RWPE1 (cell line): ENCODE measurements at regions not wholly inside any gene's neighbourhood (a gene's known extent, or its start where the extent isn't known, plus 50 kb on each side); places are given as distances from the start of the nearest gene placed in this dataset.

Experiments used
- CTCF ChIA-PET: fragments of 350-600 bp; sonication (Branson Sonifier 250); formaldehyde crosslinking; extraction: SDS; loops from one replicate; lab custom pipeline; 2021; lab: Yijun Ruan, JAX
- POLR2A ChIA-PET: fragments of 400-600 bp; formaldehyde crosslinking; extraction: SDS; loops from one replicate; lab custom pipeline; 2020; ENCODE audit warnings: antibody characterized with exemption; ENCODE audit not compliant: low non-redundant PET; lab: Yijun Ruan, JAX
- DNase-seq: peaks from one replicate; pipeline ENCODE4 v3.0.0; 2012; ENCODE audit warnings: low spot score
- H3K27ac ChIP-seq: fragments of 450-650 bp; 2 replicates; pipeline ENCODE4 v1.5.1; 2017
- TF ChIP-seq, protein P1 (sequence below): fragments of 450-650 bp; conservative IDR thresholded peaks from 2 replicates; pipeline ENCODE4 v1.5.1; 2017; ENCODE audit warnings: low read depth, mild to moderate bottlenecking

DNA sequence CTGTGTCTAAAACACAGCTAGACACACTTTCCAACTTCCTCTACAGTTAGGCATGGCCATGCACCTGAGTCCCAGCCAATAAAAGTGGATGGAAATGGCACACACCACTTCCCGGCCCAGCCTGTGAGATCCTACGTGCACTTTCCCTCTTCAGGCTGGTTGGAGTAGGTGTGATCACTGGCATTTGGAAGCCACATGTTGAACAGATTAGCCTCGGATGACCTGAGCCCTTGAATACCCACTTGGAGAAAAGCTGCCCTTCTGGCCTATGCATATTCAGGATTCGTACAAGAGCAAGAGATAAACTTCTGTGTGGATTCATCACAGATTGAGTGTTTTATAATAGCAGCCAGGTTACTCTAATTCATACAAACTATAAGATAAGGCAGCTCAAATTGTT is 359.0 kb upstream of the SLC30A5 start:
- no peak for DNase-seq
- H3K27ac ChIP-seq: no peak overlapping the region
- POLR2A ChIA-PET: no interaction called here
- TF ChIP-seq, protein P1, sequence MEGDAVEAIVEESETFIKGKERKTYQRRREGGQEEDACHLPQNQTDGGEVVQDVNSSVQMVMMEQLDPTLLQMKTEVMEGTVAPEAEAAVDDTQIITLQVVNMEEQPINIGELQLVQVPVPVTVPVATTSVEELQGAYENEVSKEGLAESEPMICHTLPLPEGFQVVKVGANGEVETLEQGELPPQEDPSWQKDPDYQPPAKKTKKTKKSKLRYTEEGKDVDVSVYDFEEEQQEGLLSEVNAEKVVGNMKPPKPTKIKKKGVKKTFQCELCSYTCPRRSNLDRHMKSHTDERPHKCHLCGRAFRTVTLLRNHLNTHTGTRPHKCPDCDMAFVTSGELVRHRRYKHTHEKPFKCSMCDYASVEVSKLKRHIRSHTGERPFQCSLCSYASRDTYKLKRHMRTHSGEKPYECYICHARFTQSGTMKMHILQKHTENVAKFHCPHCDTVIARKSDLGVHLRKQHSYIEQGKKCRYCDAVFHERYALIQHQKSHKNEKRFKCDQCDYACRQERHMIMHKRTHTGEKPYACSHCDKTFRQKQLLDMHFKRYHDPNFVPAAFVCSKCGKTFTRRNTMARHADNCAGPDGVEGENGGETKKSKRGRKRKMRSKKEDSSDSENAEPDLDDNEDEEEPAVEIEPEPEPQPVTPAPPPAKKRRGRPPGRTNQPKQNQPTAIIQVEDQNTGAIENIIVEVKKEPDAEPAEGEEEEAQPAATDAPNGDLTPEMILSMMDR: no peak
- CTCF ChIA-PET: interaction anchor here (1.2 kb wide), 1 partner anchor 448 kb away, joined by 3 read pairs; no protein-coding TSS in a partner anchor

DNA sequence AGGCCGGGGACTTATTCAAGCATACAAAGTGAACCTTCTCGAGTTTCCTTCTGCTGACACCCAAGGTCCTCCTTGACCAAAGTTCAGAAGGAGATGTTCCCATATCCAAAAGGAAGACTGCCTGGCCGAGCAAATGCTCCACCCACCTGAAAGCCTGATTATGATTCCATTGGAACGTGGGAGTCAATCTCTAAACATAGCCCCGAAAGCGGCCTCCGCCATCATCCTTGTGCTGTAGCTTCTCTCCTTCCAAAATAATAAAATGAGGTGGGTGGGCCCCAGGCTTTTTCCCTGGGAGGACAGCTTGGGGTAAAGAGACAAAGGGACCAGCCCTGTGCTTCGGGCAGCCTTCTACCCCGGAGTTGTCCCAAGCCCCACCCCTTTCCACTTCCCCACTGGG is 355.6 kb upstream of the SLC30A5 start:
- ChIA-PET CTCF (no interaction called here), POLR2A (no interaction called here)
- TF ChIP-seq, protein P1: no peak
- DNase-seq: no peak
- H3K27ac ChIP-seq: no peak overlapping the region

DNA sequence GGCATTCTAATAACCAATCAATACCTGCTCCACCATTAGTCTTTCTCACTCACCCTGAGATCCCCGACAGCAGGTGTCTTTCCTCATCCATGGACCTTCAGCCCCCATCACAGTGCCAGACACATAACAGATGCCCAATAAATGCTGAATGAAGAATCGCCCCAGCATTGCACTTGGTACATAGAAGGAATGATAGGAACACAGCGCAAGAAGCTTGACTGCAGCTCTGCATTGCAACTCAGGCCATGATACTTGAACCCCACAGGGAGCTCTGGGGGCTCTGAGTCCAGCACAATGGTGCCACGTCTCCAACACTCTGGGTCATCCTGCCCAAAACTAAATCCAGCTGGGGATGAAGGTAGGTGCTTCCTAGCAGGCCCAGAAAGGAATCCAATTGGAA is 355.0 kb upstream of the SLC30A5 start:
- DNase-seq: no peak
- CTCF ChIA-PET: no interaction called here
- POLR2A ChIA-PET: no interaction called here

DNA sequence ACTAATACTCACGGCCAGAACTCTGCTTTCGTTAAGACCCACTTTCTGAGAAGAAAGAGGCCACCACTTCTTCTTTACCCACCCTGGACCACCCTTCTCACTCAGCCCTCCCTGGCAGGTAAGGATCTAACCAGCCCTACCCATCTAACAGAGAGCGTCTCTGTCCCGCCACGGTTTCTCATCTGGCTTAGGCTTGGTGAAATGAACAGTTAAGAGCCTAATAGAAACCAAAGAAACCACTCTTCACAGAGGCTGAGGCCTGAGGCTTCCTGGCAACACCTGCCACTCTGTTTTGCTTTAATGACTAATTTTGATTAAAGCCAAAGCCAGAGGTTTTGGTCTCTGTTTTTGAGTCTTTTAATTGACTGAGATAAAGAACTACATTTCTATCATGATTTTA is 354.1 kb upstream of the SLC30A5 start:
- ChIA-PET CTCF (no interaction called here), POLR2A (no interaction called here)
- no peak overlapping the region for H3K27ac ChIP-seq

More for the DNA sequence above, 355.0 kb upstream of the SLC30A5 start:
- no peak overlapping the region for H3K27ac ChIP-seq
- TF ChIP-seq, protein P1: no peak

DNA sequence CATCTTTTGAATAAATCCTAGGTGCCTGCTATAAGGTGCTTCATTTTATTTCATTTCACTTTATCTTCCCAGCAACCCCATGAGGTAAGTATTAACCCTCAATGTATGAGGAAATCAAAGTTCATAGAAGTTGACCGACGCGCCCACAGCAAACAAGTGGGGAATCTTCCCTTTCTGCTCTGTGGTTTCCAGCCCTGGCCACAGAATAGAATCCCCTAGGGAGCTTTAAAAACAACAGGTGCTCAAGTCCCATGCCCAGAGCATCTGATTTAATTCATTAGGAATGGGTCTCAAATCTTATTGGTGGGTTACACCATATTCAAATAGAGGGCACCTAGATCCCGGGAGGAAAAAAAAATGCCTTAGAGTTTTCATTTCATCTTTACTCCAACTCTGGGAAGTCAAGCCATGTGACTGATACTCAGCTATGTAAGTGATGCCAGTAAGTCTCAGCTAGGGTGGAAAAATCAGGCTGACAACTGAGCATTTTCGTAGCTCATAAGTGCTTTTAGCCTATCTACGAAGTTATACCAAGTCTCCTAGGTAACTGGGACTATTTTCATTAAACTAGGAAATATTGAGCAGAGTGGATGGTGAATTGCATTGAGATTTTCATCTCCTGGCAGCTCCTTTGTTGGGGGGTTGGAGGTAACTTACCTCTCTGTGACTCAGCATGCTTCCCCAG is 353.4 kb upstream of the SLC30A5 start:
- TF ChIP-seq, protein P1: no peak
- H3K27ac ChIP-seq: no peak overlapping the region
- POLR2A ChIA-PET: no interaction called here
- CTCF ChIA-PET: no interaction called here
- no peak for DNase-seq

More for the DNA sequence above, 354.1 kb upstream of the SLC30A5 start:
- no peak for DNase-seq
- TF ChIP-seq, protein P1: no peak

DNA sequence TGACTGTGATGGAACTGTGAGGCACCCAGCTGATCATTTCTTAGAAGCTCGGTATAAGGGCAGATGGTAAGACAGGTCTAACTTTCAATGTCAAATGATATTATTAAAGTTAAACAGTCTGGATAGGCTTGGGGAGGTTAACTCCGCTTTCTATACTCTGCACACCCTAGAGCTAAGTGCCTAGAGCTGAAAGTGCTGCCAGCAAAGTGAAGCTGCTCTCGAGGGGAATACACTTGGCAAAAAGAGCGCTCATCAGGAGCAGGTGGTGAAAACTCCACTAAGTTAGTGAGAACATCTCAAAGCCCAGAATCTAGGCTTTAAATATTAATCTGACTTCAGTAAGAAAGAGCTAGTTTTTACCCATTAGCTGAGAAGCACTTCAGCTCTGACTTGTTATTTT is 349.6 kb upstream of the SLC30A5 start:
- DNase-seq: no peak
- ChIA-PET POLR2A (no interaction called here), CTCF (no interaction called here)
- no peak overlapping the region for H3K27ac ChIP-seq
- TF ChIP-seq, protein P1: no peak
